ENCODE measurements at regions not wholly inside any gene's neighbourhood (a gene's known extent, or its start where the extent isn't known, plus 50 kb on each side); places are given as distances from the start of the nearest gene placed in this dataset.

DNA sequence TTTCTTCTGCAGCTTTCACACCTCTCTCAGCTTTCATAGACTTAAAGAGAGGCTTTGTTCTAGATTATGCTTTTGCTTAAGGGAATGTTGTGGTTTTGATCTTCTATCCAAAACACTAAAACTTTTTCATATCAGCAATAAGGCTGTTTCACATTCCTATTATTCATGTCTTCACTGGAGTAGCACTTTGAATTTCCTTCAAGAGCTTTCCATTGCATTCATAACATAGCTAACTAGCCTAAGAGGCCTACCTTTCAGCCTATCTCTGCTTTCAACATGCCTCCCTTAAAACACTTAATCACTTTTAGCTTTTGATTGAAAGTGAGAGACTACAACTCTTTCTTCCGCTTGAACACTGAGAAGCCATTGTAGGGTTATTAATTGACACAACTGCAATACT lies 1117.0 kb upstream of the PHF14 start:
- Histone ChIP-seq H3K9me2 (ENCODE audit: insufficient read depth, low read length) (no peaks in the 10 kb centered on the region), H3K9ac (ENCODE audit: low read length) (no peak overlapping the region), H3K79me2 (replicated peaks; ENCODE audit: insufficient read depth, low read length) (no peaks in the 10 kb centered on the region), H3K36me3 (ENCODE audit: insufficient read depth, low read length) (no peaks in the 10 kb centered on the region), H4K20me1 (ENCODE audit: insufficient read depth) (no peaks in the 10 kb centered on the region), H3K27ac (ENCODE audit: low read length) (no peak overlapping the region), H3K27me3 (ENCODE audit: insufficient read depth, low read depth, low read length) (no peaks in the 10 kb centered on the region), H3K4me2 (ENCODE audit: low read length) (no peak overlapping the region), H3K9me3 (ENCODE audit: low read length) (no peaks in the 10 kb centered on the region), H2AFZ (ENCODE audit: low read depth, low read length) (no peak overlapping the region), H3K4me3 (ENCODE audit: low read length) (no peak overlapping the region), H3F3A (ENCODE audit: insufficient read depth, low read length, poor library complexity, severe bottlenecking) (no peaks in the 10 kb centered on the region)
- TF ChIP-seq, protein P1, sequence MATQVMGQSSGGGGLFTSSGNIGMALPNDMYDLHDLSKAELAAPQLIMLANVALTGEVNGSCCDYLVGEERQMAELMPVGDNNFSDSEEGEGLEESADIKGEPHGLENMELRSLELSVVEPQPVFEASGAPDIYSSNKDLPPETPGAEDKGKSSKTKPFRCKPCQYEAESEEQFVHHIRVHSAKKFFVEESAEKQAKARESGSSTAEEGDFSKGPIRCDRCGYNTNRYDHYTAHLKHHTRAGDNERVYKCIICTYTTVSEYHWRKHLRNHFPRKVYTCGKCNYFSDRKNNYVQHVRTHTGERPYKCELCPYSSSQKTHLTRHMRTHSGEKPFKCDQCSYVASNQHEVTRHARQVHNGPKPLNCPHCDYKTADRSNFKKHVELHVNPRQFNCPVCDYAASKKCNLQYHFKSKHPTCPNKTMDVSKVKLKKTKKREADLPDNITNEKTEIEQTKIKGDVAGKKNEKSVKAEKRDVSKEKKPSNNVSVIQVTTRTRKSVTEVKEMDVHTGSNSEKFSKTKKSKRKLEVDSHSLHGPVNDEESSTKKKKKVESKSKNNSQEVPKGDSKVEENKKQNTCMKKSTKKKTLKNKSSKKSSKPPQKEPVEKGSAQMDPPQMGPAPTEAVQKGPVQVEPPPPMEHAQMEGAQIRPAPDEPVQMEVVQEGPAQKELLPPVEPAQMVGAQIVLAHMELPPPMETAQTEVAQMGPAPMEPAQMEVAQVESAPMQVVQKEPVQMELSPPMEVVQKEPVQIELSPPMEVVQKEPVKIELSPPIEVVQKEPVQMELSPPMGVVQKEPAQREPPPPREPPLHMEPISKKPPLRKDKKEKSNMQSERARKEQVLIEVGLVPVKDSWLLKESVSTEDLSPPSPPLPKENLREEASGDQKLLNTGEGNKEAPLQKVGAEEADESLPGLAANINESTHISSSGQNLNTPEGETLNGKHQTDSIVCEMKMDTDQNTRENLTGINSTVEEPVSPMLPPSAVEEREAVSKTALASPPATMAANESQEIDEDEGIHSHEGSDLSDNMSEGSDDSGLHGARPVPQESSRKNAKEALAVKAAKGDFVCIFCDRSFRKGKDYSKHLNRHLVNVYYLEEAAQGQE (IDR thresholded peaks at IDR 0.05; ENCODE audit: borderline replicate concordance): no peak
- TF ChIP-seq RAD21 (conservative IDR thresholded peaks at IDR 0.05) (no peak), SMC3 (conservative IDR thresholded peaks at IDR 0.05; ENCODE audit: poor library complexity) (no peak), POLR2AphosphoS5 (IDR thresholded peaks at IDR 0.05) (no peak), EZH2 (IDR thresholded peaks at IDR 0.05; ENCODE audit: borderline replicate concordance, insufficient read depth, low read length, poor library complexity, severe bottlenecking) (no peak)
- TF ChIP-seq, protein P2, sequence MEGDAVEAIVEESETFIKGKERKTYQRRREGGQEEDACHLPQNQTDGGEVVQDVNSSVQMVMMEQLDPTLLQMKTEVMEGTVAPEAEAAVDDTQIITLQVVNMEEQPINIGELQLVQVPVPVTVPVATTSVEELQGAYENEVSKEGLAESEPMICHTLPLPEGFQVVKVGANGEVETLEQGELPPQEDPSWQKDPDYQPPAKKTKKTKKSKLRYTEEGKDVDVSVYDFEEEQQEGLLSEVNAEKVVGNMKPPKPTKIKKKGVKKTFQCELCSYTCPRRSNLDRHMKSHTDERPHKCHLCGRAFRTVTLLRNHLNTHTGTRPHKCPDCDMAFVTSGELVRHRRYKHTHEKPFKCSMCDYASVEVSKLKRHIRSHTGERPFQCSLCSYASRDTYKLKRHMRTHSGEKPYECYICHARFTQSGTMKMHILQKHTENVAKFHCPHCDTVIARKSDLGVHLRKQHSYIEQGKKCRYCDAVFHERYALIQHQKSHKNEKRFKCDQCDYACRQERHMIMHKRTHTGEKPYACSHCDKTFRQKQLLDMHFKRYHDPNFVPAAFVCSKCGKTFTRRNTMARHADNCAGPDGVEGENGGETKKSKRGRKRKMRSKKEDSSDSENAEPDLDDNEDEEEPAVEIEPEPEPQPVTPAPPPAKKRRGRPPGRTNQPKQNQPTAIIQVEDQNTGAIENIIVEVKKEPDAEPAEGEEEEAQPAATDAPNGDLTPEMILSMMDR (IDR thresholded peaks at IDR 0.05; ENCODE audit: poor library complexity, severe bottlenecking): no peak

DNA sequence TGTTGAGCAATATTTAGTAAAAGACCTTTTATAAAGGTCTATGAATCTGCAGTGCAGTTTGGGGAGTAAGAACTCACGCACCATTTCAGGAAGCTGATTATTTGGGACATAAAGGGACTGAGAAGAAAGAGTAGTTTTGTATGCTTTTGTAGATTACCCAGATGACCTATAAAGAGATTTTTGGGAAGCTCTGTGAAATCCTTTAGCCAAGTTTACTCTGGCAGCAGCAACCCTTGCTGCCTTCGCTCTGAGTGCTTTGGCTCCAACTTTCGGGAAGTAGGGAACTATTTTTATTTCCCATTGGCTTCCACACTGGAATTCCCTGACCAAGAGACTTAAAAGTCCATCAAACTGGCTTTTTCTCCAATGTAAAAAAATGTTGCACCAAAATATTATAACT lies 1110.1 kb upstream of the PHF14 start:
- Histone ChIP-seq H3K9me2 (ENCODE audit: insufficient read depth, low read length) (no peaks in the 10 kb centered on the region), H3K9ac (ENCODE audit: low read length) (no peak overlapping the region), H3K27ac (ENCODE audit: low read length) (no peak overlapping the region), H4K20me1 (ENCODE audit: insufficient read depth) (no peaks in the 10 kb centered on the region), H3K4me3 (ENCODE audit: low read length) (no peak overlapping the region), H3F3A (ENCODE audit: insufficient read depth, low read length, poor library complexity, severe bottlenecking) (no peaks in the 10 kb centered on the region), H3K36me3 (ENCODE audit: insufficient read depth, low read length) (no peaks in the 10 kb centered on the region), H3K79me2 (replicated peaks; ENCODE audit: insufficient read depth, low read length) (no peaks in the 10 kb centered on the region), H3K9me3 (ENCODE audit: low read length) (no peaks in the 10 kb centered on the region), H2AFZ (ENCODE audit: low read depth, low read length) (no peak overlapping the region), H3K4me2 (ENCODE audit: low read length) (no peak overlapping the region), H3K27me3 (ENCODE audit: insufficient read depth, low read depth, low read length) (no peaks in the 10 kb centered on the region)
- TF ChIP-seq TAF1 (IDR thresholded peaks at IDR 0.05; ENCODE audit: low read depth) (no peak), EP300 (conservative IDR thresholded peaks at IDR 0.05; ENCODE audit: poor library complexity, severe bottlenecking) (no peak), POLR2AphosphoS5 (IDR thresholded peaks at IDR 0.05) (no peak), SMC3 (conservative IDR thresholded peaks at IDR 0.05; ENCODE audit: poor library complexity) (no peak), RAD21 (conservative IDR thresholded peaks at IDR 0.05) (no peak), MXI1 (conservative IDR thresholded peaks at IDR 0.05; ENCODE audit: poor library complexity, severe bottlenecking) (no peak), EZH2 (IDR thresholded peaks at IDR 0.05; ENCODE audit: borderline replicate concordance, insufficient read depth, low read length, poor library complexity, severe bottlenecking) (no peak)
- TF ChIP-seq, protein P1 (IDR thresholded peaks at IDR 0.05; ENCODE audit: borderline replicate concordance): no peak
- TF ChIP-seq, protein P2 (IDR thresholded peaks at IDR 0.05; ENCODE audit: poor library complexity, severe bottlenecking): no peak

Measured in neural cell (in vitro differentiated cells).